HFF-Myc (cell line): ENCODE measurements at regions not wholly inside any gene's neighbourhood (a gene's known extent, or its start where the extent isn't known, plus 50 kb on each side); places are given as distances from the start of the nearest gene placed in this dataset.

Experiments used
- DNase-seq: peaks from one replicate; pipeline ENCODE4 v3.0.0-alpha.2; 2011; ENCODE audit warnings: low read depth; ENCODE audit errors: extremely low read depth
- H3K4me3 ChIP-seq: replicated peaks from 2 replicates; pipeline ENCODE4 v1.5.1; 2011; ENCODE audit warnings: low read depth, mild to moderate bottlenecking, control low read depth, low read length
- CTCF ChIP-seq: IDR thresholded peaks from 2 replicates; pipeline ENCODE4 v1.5.1; 2012; ENCODE audit warnings: mild to moderate bottlenecking, low read depth, low read length, control low read depth; ENCODE audit errors: missing control alignments

- no peak overlapping the region for H3K4me3 ChIP-seq
- DNase-seq: no peak
- TF ChIP-seq CTCF: no peak
Measured at GRCh38 chr19:29429021-29429420, 96.8 kb upstream of the VSTM2B start.

GRCh38 chr19:29429581-29429980 lies 96.2 kb upstream of the VSTM2B start:
- TF ChIP-seq CTCF: no peak
- H3K4me3 ChIP-seq: no peak overlapping the region
- DNase-seq: no peak

- no peak for DNase-seq
- no peak overlapping the region for H3K4me3 ChIP-seq
- TF ChIP-seq CTCF: no peak
Measured at GRCh38 chr19:29431332-29431731, 94.5 kb upstream of the VSTM2B start.

GRCh38 chr19:29432677-29433076 lies 93.1 kb upstream of the VSTM2B start:
- no peak for DNase-seq
- TF ChIP-seq CTCF: no peak
- H3K4me3 ChIP-seq: no peak overlapping the region

- no peak overlapping the region for H3K4me3 ChIP-seq
- DNase-seq: no peak
- TF ChIP-seq CTCF: no peak
Measured at GRCh38 chr19:29436591-29437103, 89.1 kb upstream of the VSTM2B start.

- no peak overlapping the region for H3K4me3 ChIP-seq
- TF ChIP-seq CTCF: no peak
- DNase-seq: no peak
Measured at GRCh38 chr19:29439021-29439420, 86.8 kb upstream of the VSTM2B start.
